HG02798 (cell line): ENCODE measurements at regions not wholly inside any gene's neighbourhood (a gene's known extent, or its start where the extent isn't known, plus 50 kb on each side); places are given as distances from the start of the nearest gene placed in this dataset.
"Not testable (repeated sequence)": the region's sequence is repeated elsewhere in the genome, so short reads cannot be mapped to it uniquely, and the experiment has no call there.

ENCODE experiments used
- ATAC-seq: cut with Tn5 transposase; IDR thresholded peaks from one replicate; pipeline ENCODE4 v1.9.1; 2021; ENCODE audit warnings: mild to moderate bottlenecking; ENCODE audit not compliant: unreplicated experiment, poor library complexity

GRCh38 chrX:102784550-102784949 is 64.0 kb downstream of the GPRASP3 start:
- ATAC-seq: no peak

GRCh38 chrX:102787283-102787682 is 66.7 kb downstream of the GPRASP3 start:
- ATAC-seq: no peak

GRCh38 chrX:102808336-102808735 is 87.8 kb downstream of the GPRASP3 start:
- ATAC-seq: no peak

- not testable (repeated sequence) for ATAC-seq
These were observed 97.7 kb downstream of the GPRASP3 start for GRCh38 chrX:102818269-102818668.

- ATAC-seq: no peak
These were observed 104.4 kb upstream of the RAB40AL start for GRCh38 chrX:102832661-102833060.

- ATAC-seq: no peak
These were observed 103.9 kb upstream of the RAB40AL start for GRCh38 chrX:102833136-102833535.

- ATAC-seq: peak; percentile 42
These were observed 101.4 kb upstream of the RAB40AL start for GRCh38 chrX:102835504-102836146.

- no peak for ATAC-seq
These were observed 99.2 kb upstream of the RAB40AL start for GRCh38 chrX:102837847-102838246.

- ATAC-seq: no peak
These were observed 96.0 kb upstream of the RAB40AL start for GRCh38 chrX:102840871-102841705.

GRCh38 chrX:102841706-102842003 is 95.4 kb upstream of the RAB40AL start:
- no peak for ATAC-seq

- no peak for ATAC-seq
These were observed 92.1 kb upstream of the RAB40AL start for GRCh38 chrX:102845020-102845419.

GRCh38 chrX:102846544-102847236 is 90.4 kb upstream of the RAB40AL start:
- ATAC-seq: no peak

GRCh38 chrX:102847362-102847761 is 89.7 kb upstream of the RAB40AL start:
- ATAC-seq: no peak

- no peak for ATAC-seq
These were observed 87.7 kb upstream of the RAB40AL start for GRCh38 chrX:102849396-102849795.

- not testable (repeated sequence) for ATAC-seq
These were observed 78.1 kb upstream of the RAB40AL start for GRCh38 chrX:102858826-102859549.

- no peak for ATAC-seq
These were observed 77.6 kb upstream of the RAB40AL start for GRCh38 chrX:102859550-102859871.

- peak; percentile 55 for ATAC-seq
These were observed 76.8 kb upstream of the RAB40AL start for GRCh38 chrX:102860235-102860634.

- ATAC-seq: peak; percentile 96
These were observed 73.3 kb upstream of the RAB40AL start for GRCh38 chrX:102863735-102864134.

- no peak for ATAC-seq
These were observed 70.0 kb upstream of the RAB40AL start for GRCh38 chrX:102866981-102867656.

- ATAC-seq: no peak
These were observed 53.6 kb upstream of the RAB40AL start for GRCh38 chrX:102883491-102883890.
